Loucy (cell line): ENCODE measurements at regions not wholly inside any gene's neighbourhood (a gene's known extent, or its start where the extent isn't known, plus 50 kb on each side); places are given as distances from the start of the nearest gene placed in this dataset.

Source experiments
- EZH2phosphoT487 ChIP-seq: fragments of 200-600 bp; IDR thresholded peaks from 2 replicates; pipeline ENCODE4 v1.6.1; 2018; ENCODE audit warnings: antibody characterized with exemption, mild to moderate bottlenecking, moderate library complexity, borderline replicate concordance
- TF ChIP-seq, protein P1 (sequence below): fragments of 200-600 bp; sonication (generic); conservative IDR thresholded peaks from 2 replicates; pipeline ENCODE4 v1.5.1; 2014; ENCODE audit warnings: mild to moderate bottlenecking, antibody characterized with exemption, low read length

DNA sequence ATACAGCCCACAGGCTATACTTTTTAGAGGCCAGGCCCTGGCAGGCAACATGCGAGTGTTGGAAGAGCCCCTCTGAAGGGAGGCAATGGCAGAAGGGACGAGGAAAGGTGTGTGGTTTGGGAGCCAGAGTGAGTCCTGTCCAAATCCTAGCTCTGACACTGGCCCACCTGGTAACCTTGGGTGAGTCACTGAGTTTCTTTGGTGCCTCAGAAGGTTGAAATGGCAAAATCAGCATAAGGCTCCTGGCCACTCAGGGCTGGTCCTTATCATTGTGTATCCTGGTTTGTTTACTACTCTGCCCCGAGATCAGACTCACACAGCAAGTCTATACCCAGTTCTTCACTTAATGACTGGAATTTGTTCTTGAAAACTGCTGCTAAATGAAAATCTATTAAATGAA, 71.4 kb upstream of the TLE3 start:
- TF ChIP-seq, protein P1, sequence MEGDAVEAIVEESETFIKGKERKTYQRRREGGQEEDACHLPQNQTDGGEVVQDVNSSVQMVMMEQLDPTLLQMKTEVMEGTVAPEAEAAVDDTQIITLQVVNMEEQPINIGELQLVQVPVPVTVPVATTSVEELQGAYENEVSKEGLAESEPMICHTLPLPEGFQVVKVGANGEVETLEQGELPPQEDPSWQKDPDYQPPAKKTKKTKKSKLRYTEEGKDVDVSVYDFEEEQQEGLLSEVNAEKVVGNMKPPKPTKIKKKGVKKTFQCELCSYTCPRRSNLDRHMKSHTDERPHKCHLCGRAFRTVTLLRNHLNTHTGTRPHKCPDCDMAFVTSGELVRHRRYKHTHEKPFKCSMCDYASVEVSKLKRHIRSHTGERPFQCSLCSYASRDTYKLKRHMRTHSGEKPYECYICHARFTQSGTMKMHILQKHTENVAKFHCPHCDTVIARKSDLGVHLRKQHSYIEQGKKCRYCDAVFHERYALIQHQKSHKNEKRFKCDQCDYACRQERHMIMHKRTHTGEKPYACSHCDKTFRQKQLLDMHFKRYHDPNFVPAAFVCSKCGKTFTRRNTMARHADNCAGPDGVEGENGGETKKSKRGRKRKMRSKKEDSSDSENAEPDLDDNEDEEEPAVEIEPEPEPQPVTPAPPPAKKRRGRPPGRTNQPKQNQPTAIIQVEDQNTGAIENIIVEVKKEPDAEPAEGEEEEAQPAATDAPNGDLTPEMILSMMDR: no peak
- TF ChIP-seq EZH2phosphoT487: no peak
